ENCODE measurements at regions not wholly inside any gene's neighbourhood (a gene's known extent, or its start where the extent isn't known, plus 50 kb on each side); places are given as distances from the start of the nearest gene placed in this dataset.
A peak's percentile ranks its signal among the peaks of the same experiment; 100 is the strongest.

GRCh38 chr6:145360865-145361264 is 374.5 kb downstream of the EPM2A start:
- no peak overlapping the region for H3K23ac ChIP-seq (ENCODE audit: insufficient read length, low read depth, low read length)
- WGBS (ENCODE audit: extremely low coverage, insufficient read length, low lambda C conversion rate), result no CpG with 5 or more reads among the region's 8 CpGs
- no peak overlapping the region for H2AK5ac ChIP-seq (ENCODE audit: insufficient read length, low read length)
- no peak overlapping the region for H4K5ac ChIP-seq (ENCODE audit: insufficient read length, low read depth, low read length)
- no peak overlapping the region for H3K4me3 Mint-ChIP-seq
- no peak overlapping the region for H3K27ac ChIP-seq (ENCODE audit: insufficient read length, low read depth, low read length)
- H2BK5ac ChIP-seq (ENCODE audit: insufficient read length, low read length), result no peak overlapping the region
- H3T11ph ChIP-seq (ENCODE audit: low read length), result no peak overlapping the region
- no peaks in the 10 kb centered on the region for H3K9me3 ChIP-seq (ENCODE audit: control insufficient read depth, low read depth, low read length)
- H3K27ac Mint-ChIP-seq, result peak overlapping the region in 1 of 3 experiments; percentile 5; a peak in 1 of 7 replicates
- H3K14ac ChIP-seq (ENCODE audit: insufficient read depth, low read length), result no peak overlapping the region
- TF ChIP-seq CTCF (conservative IDR thresholded peaks at IDR 0.05), result no peak
- H2BK12ac ChIP-seq (ENCODE audit: insufficient read length, low read depth, low read length), result no peak overlapping the region
- no peak overlapping the region for H3K9ac ChIP-seq (ENCODE audit: extremely low read depth, insufficient read length, low read length)
- H3K79me1 ChIP-seq (ENCODE audit: insufficient read depth, low read depth, low read length, poor library complexity, severe bottlenecking), result no peaks in the 10 kb centered on the region
- H4K91ac ChIP-seq (ENCODE audit: insufficient read length, low read depth, low read length), result no peak overlapping the region
- no peaks in the 10 kb centered on the region for H3K79me2 ChIP-seq (ENCODE audit: insufficient read depth, low read length)
- no peak overlapping the region for H2AFZ ChIP-seq (ENCODE audit: low read length)
- no peak overlapping the region for H3K4me2 ChIP-seq (ENCODE audit: insufficient read depth, insufficient read length, low read length)
- no peaks in the 10 kb centered on the region for H3K27me3 ChIP-seq (ENCODE audit: insufficient read depth, low read length)
- no peaks in the 10 kb centered on the region for H4K20me1 ChIP-seq (ENCODE audit: control insufficient read depth, insufficient read depth, insufficient read length)
- H2BK120ac ChIP-seq (ENCODE audit: low read depth, low read length, poor library complexity, severe bottlenecking), result no peak overlapping the region
- no peaks in the 10 kb centered on the region for H3K36me3 Mint-ChIP-seq (ENCODE audit: insufficient read depth in 1 of 3, low read depth in 3 of 3)
- no peak overlapping the region for H2BK15ac ChIP-seq (ENCODE audit: low read depth, low read length)
- no peaks in the 10 kb centered on the region for H3K4me1 ChIP-seq (ENCODE audit: insufficient read depth, low read length)
- H3K9me3 Mint-ChIP-seq, result no peaks in the 10 kb centered on the region; a peak in 1 of 5 replicates
- no peaks in the 10 kb centered on the region for H3K23me2 ChIP-seq (ENCODE audit: insufficient read length, low read depth, low read length, poor library complexity, severe bottlenecking)
- no peak overlapping the region for H3K4ac ChIP-seq (ENCODE audit: low read depth, low read length)
- H3K18ac ChIP-seq (ENCODE audit: insufficient read length, low read depth, low read length), result no peak overlapping the region
- no peaks in the 10 kb centered on the region for H3K4me1 Mint-ChIP-seq
- no peaks in the 10 kb centered on the region for H3K27me3 Mint-ChIP-seq (ENCODE audit: low read depth)
- H2BK20ac ChIP-seq (ENCODE audit: low read depth, low read length, poor library complexity, severe bottlenecking), result no peak overlapping the region
- H4K8ac ChIP-seq (replicated peaks; ENCODE audit: insufficient read length, low read depth, low read length), result no peak overlapping the region
- H3K56ac ChIP-seq (ENCODE audit: insufficient read length, low read depth, low read length), result no peak overlapping the region
- DNase-seq, result no peak

Data from H9 (cell line).